ENCODE measurements at regions not wholly inside any gene's neighbourhood (a gene's known extent, or its start where the extent isn't known, plus 50 kb on each side); places are given as distances from the start of the nearest gene placed in this dataset.

GRCh38 chr6:148288541-148288940 is 54.1 kb upstream of the SASH1 start:
- TF ChIP-seq CTCF (IDR thresholded peaks at IDR 0.05) (no peak), EP300 (IDR thresholded peaks at IDR 0.05) (no peak), POLR2A (IDR thresholded peaks at IDR 0.05) (no peak)

Data from tibial nerve (tissue), 4 donors.